A549 (cell line): ENCODE measurements at regions not wholly inside any gene's neighbourhood (a gene's known extent, or its start where the extent isn't known, plus 50 kb on each side); places are given as distances from the start of the nearest gene placed in this dataset.

ENCODE experiments used
- BCL3 ChIP-seq: fragments of >200 bp; sonication (Bioruptor Twin); formaldehyde crosslinking; IDR thresholded peaks from 3 replicates; pipeline ENCODE4 v1.6.1; 2016
- BHLHE40 ChIP-seq: IDR thresholded peaks from 2 replicates; pipeline ENCODE4 v1.6.1; 2012; ENCODE audit warnings: low read depth, low read length, inconsistent platforms
- CBX8 ChIP-seq: fragments of 200-600 bp; sonication (generic); IDR thresholded peaks from 2 replicates; pipeline ENCODE4 v1.6.1; 2016
- CTCF ChIP-seq: fragments of >200 bp; sonication (Bioruptor Twin); formaldehyde crosslinking; IDR thresholded peaks from 3 replicates; pipeline ENCODE4 v1.5.1; 2016
- EHMT2 ChIP-seq: fragments of 200-600 bp; sonication (generic); IDR thresholded peaks from 2 replicates; pipeline ENCODE4 v1.6.1; 2016; ENCODE audit warnings: antibody characterized with exemption, low read depth, mild to moderate bottlenecking, moderate library complexity
- HDAC2 ChIP-seq: fragments of 200-600 bp; sonication (generic); IDR thresholded peaks from 2 replicates; pipeline ENCODE4 v1.6.1; 2016
- POLR2A ChIP-seq: IDR thresholded peaks from 2 replicates; pipeline ENCODE4 v1.6.1; 2012; ENCODE audit warnings: mild to moderate bottlenecking, low read length
- REST ChIP-seq: fragments of 200-600 bp; sonication (generic); IDR thresholded peaks from 2 replicates; pipeline ENCODE4 v1.6.1; 2016; ENCODE audit warnings: antibody characterized with exemption, mild to moderate bottlenecking, moderate library complexity
- ZC3H11A ChIP-seq: fragments of 450-650 bp; IDR thresholded peaks from 2 replicates; pipeline ENCODE4 v1.6.1; 2014; ENCODE audit warnings: antibody characterized with exemption, mild to moderate bottlenecking

- no peak for TF ChIP-seq CTCF
- TF ChIP-seq REST, result no peak
- TF ChIP-seq EHMT2, result no peak
- no peak for TF ChIP-seq ZC3H11A
- no peak for TF ChIP-seq CBX8
- no peak for TF ChIP-seq POLR2A
- no peak for TF ChIP-seq HDAC2
- no peak for TF ChIP-seq BHLHE40
- TF ChIP-seq BCL3, result no peak
These were observed 126.5 kb downstream of the DTWD1 start for GRCh38 chr15:49747340-49747739.
